Pulmonary artery endothelial cell (primary cell): ENCODE measurements at regions not wholly inside any gene's neighbourhood (a gene's known extent, or its start where the extent isn't known, plus 50 kb on each side); places are given as distances from the start of the nearest gene placed in this dataset.
A peak's percentile ranks its signal among the peaks of the same experiment; 100 is the strongest.

ENCODE experiments used
- DNase-seq: peaks from one replicate; pipeline ENCODE4 v3.0.0-alpha.2; 2011; ENCODE audit warnings: low read depth, low spot score

GRCh38 chr16:52235186-52235585 lies 311.8 kb downstream of the TOX3 start:
- no peak for DNase-seq

- DNase-seq, result no peak
Observed at GRCh38 chr16:52234626-52235025, 312.3 kb downstream of the TOX3 start.

DNA sequence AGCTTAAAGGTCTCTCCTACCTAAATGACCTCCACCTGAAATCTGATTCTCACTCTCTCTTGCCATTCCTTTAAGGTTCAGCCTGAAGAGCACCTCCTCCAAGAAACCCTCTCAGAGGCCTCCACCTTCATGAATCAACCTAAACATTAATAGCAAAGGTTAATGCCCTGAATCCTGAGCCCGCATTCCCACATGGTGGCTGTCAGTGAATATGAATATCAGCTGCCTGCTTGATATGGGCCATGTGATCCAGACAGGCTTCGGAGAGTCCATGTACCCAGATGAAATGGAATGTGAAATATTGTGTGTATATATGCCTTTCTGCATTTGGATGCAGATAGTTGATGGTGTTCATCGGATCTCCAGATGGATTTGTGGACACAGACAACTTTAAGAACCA lies 317.5 kb downstream of the TOX3 start:
- DNase-seq, result no peak

GRCh38 chr16:52227851-52228250 lies 319.1 kb downstream of the TOX3 start:
- no peak for DNase-seq

GRCh38 chr16:52212841-52213240 lies 334.1 kb downstream of the TOX3 start:
- no peak for DNase-seq

- no peak for DNase-seq
Observed at GRCh38 chr16:52209227-52209626, 337.7 kb downstream of the TOX3 start.

- DNase-seq, result no peak
Observed at GRCh38 chr16:52203096-52203495, 343.8 kb downstream of the TOX3 start.

- no peak for DNase-seq
Observed at GRCh38 chr16:52193441-52193840, 353.5 kb downstream of the TOX3 start.

DNA sequence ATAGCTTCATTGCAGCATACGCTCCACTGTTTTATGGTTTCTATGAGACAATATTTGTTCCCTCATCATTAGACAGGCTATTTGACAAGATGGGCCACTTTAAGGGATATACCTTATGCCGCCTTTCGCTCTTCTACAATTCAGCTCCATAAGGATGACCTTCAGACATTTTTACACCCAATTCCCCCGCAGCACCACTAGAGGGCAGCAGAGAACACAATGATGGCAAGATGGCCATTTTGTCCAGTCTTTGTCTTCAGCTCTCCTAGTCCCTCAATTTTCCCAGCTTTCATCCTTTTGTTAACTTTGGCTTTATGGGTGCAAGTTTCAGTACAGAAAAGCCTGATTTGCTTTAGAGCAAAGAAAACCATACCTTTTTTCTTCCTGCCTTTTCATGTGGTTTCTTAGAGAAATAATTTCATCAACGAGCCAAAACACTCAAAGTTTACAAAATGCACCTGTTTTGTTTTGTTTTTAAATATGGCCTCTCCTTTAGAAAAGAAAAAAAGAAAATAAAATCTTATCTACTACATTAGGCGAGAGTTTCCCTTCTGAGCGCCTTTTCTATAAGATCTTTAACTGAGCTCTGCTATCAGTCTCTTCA lies 355.3 kb downstream of the TOX3 start:
- DNase-seq, result peak; percentile 37

- no peak for DNase-seq
Observed at GRCh38 chr16:52184336-52184735, 362.6 kb downstream of the TOX3 start.

GRCh38 chr16:52182840-52183239 lies 364.1 kb downstream of the TOX3 start:
- no peak for DNase-seq

DNA sequence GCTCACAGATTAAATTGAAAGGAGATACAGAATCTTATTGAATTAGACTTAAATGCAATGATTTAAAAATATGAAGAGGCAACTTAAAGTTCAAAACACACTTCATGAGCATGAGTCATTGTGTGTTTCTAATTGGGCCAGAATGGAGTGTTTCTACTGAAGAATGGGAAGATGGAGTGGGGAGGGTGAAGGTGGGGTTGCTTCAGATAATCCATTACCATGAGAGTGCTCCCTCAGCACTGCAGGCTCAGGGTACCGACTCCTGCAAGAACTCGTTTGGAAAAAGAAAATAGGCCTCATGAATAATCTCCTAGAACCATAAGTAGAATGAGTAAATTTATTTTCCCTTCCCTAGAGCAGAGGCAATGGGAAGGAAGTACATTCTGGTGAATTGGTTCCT lies 372.8 kb downstream of the TOX3 start:
- DNase-seq, result no peak

DNA sequence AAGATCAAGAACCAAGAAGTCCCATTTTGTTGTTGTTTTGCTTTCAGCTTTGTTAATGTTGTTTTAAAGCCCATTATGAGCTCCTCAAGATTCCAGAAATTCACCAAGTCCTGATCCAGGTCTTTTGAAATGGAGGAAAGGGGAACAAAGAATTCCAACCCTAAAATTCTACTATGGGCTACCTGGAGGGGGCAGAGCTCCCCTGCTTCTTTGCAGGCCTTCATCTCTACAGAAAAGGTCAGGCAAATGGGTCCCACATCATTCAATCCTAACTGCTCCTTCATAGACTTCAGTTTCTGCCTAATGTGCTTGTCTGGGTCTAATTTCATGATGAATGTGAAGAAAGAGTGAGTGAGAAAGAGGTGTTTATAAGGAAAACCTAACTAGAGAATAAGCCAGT lies 375.5 kb downstream of the TOX3 start:
- DNase-seq, result no peak

- no peak for DNase-seq
Observed at GRCh38 chr16:52167328-52167727, 379.6 kb downstream of the TOX3 start.

DNA sequence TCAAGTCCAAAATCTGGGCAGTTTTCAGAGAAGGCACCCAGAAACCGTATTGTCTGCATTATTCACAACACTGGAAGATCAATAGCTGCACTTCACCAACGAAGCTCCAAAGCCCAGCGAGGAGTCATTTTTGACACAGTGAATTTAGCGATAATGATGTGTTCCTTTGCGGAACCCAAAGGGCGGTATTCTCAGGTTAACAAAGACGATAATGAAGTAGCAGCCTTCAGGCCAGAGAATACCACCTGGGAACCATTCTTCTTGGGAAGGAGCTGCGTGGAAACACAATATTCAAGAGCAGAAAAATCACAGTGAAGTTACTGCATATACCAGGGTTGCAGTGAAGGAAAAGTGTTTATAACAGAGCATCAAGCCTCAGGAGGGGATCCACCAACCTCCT lies 381.0 kb downstream of the TOX3 start:
- DNase-seq, result no peak

- no peak for DNase-seq
Observed at GRCh38 chr16:52149003-52149402, 397.9 kb downstream of the TOX3 start.

DNA sequence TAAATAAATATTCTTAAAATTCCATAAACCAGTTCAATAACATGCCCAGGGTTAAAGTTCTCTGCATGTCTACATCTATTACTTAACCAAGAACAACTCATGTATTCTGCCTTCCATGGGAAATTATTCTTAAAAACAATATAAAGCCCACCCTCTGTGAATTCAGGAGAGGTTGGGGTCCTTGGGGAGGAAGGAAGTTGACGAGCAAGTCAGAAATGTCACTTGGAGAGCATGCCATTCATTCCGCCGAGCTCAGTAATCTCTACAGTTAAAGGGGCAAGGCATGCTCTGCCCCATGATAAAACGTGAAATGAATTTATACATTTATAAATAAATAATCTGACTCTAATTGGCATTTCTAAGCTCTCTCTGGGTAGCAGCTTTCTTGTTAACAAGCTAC lies 405.1 kb downstream of the TOX3 start:
- DNase-seq, result no peak

GRCh38 chr16:52128361-52128760 lies 418.6 kb downstream of the TOX3 start:
- DNase-seq, result no peak

- no peak for DNase-seq
Observed at GRCh38 chr16:52123842-52124241, 423.1 kb downstream of the TOX3 start.

GRCh38 chr16:52123061-52123839 lies 423.7 kb downstream of the TOX3 start:
- no peak for DNase-seq

GRCh38 chr16:52117171-52117570 lies 429.8 kb downstream of the TOX3 start:
- DNase-seq, result no peak

- DNase-seq, result no peak
Observed at GRCh38 chr16:52114379-52114778, 432.6 kb downstream of the TOX3 start.

DNA sequence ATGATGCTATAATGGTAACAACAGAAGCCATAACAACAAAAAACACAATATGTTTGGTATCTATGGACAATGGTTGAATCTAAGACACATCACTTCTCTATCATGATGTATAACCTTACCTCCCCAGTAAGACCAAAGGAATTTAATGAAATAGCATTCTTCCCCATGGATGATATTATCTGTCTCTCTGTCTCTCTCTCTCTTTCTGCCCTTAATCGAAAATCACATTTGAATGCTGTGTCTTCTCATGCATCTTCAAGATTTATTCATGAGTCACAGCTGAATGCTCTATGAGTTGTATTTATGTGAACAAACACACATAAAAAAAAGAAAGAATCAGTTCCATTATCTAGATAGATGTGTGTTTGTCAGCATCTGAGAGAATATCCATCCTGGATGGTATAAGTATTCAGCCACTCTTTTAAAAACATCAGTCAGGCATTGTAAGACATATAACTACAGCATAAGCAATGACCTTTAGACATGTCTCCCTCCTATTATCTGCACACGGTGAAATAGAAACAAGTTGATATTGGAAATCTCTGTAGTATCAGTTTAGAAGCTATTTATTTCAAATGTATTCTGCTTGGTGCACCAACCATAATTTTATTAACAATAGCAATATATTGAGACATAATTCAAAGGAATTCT lies 433.3 kb downstream of the TOX3 start:
- DNase-seq, result no peak
